KG1 (cell line): ENCODE measurements at regions not wholly inside any gene's neighbourhood (a gene's known extent, or its start where the extent isn't known, plus 50 kb on each side); places are given as distances from the start of the nearest gene placed in this dataset.

Experiments
- DNase-seq: peaks from one replicate; lab custom pipeline; 2025; lab: John Stamatoyannopoulos, UW

DNA sequence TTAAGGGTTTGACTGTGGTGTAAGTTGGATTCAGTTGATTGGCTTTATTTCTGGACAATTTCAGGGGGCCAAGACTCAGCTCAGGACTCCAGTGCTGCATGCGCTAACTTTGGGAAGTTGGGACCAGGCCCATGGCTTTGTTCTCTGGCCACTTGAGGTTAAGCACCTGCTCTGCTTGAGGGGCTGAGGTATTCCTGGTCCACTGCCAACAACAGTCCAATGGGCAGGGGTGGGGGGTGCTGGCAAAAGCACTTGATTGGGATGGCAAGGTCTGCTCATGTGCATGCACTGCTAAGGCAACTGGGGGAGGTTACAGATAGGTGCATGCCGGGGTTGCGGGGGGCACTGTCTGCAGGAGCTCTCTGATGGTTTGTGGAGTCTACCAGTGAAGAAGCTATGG is 52.6 kb upstream of the ASB17 start:
- DNase-seq, result no peak

DNA sequence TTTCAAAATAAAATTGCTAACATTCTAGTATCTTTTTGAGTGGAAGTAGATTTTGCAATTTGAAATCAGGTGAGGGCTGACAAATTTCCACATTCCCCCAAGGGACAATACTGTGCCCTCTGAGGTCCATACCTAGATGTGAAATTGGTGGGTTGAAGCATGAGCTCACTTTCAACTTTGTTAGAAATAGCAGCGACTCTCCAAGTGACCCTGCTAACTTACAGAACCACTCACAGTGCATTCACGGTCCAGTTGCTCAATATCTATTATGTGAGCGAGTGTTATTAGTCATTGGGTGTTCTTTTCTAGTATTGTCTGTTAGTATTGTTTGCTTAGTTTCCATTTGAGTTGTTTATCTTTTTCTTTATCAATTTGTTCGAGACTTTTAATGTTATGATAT is 53.6 kb upstream of the ASB17 start:
- no peak for DNase-seq

DNA sequence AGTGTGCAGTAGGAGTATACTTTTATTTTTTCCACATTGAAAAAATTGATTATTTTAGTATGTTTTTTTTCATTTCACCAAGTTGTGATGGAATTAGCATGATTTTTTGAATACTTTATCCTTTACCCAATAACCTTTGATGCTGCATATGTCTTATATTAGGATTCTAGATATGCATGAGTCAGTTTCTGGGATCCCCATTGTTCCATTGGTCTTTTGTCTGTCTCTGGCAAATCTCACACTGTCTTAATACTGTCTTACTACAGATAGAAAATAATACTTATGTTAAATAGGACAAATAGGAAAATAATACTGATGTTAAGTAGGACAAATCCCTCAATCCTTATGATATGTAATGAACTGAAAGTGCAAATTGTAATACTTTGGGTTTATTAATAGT is 54.3 kb upstream of the ASB17 start:
- DNase-seq, result no peak

DNA sequence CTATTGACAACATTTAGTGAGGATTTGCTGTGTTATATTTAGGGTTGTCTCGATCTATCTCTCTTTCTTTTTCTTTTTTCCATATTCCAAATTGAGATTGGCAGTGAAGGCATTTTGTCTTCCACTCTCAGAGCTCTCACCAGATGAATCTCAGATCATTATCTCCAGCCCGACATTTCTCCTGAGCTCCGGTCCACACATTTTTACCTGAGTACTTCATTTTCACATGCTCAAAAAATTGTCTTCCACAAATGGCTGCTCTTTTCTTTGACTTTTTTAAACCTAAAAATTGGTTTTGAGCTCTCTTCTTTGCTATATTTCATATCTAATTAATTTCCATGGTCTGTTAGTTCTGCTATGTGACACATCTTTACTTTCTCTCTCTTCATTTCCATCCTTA is 56.9 kb upstream of the ASB17 start:
- no peak for DNase-seq

DNA sequence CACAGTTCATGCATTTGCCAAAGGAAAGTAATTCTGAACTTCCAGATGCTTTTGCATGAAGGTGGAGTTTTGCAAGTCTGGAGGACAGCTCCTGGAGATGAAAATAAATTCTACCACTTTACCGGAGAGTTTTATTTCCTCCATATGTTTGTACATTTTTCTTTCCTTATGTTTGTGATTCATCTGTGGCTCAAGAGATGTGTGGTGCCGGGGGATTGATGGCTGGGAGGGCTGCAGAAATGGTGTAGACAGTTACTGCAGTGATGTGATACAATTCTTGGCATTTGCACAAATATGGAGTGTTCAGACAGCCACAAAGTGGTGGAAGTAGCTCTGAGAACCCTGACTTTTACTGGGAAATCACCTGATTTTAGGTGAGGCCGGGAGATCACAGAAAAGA is 58.5 kb upstream of the ASB17 start:
- no peak for DNase-seq

DNA sequence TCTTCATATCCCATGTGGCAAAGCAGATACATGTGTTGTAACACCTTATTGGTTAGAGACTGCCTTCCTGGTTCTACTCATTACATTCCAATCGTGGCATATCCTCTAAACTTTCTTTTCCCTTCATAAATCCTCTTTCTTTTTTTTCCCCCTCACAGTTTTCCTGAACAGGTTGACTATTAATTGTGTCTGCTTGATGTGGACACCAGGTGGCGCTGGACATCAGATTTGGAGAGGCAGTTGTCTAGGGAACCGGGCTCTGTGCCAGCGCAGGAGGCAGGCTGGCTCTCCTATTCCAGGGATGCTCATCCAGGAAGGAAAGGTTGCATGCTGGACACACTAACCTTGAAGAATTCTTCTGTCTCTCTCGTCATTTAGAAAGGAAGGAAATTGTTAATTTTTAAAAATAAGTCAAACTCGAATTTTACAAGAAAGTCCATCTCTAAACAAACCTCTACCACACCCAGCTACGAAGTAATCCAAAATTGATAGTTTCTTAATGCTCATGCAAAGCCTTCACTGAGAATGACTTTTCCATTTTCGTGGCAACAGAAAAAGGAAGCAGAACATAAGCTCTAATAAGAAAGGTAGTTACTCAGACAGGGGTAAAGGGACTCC is 59.4 kb upstream of the ASB17 start:
- DNase-seq, result peak; percentile 36

DNA sequence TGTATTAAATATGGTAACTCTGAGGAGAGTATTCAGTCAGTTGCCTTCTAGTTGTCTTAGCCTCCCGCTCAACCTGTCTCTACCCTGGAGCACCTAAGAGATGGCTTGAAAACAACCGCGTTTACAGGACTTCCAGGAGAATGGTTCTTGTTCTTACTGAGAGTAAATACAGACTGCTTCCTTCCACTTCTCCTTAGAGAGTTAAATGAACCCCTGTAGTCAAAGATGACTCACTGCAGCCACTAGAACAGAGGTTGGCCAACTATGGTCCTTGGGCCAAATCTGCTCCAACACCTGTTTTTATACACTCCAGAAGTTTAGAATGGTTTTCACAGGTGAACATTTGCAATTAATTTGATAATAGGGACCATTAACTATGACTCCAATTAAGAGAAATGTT is 60.1 kb upstream of the ASB17 start:
- DNase-seq, result no peak

DNA sequence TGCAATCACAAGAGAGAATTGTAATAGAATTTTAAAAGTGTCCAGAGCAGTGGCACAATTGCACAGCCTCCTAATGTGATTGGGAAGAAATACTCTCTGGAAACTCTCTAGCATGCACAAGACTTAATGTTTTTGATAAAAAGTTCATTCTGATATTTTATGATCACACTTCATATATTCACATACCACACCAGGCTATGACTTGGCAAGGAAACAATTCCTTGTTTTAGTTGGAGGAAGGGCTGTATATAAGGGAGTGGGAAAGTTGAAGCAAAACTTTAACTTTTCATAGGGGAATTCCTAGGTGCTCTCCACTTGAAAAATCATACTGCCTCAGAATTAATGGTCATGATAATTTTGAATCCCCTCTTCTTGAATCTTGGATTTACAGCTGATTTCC is 61.5 kb upstream of the ASB17 start:
- no peak for DNase-seq

DNA sequence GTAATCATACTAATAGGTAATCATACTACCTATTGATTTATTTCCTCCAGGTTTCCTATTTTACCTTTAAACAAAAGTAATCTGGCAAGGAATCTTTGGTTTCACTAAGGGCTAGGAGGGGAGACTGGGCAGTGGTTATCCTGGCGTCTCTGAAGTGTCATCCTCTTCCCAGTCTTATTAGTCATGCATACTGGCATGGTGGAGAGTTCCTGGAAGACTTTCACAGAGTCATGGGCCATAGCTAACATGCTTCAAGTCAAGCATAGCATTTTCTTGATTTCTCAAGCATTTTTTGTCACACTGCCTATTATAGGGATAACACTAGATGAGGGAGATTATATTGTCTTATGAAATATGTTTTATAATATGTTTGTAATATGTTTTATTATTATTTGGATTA is 64.0 kb upstream of the ASB17 start:
- DNase-seq, result no peak

DNA sequence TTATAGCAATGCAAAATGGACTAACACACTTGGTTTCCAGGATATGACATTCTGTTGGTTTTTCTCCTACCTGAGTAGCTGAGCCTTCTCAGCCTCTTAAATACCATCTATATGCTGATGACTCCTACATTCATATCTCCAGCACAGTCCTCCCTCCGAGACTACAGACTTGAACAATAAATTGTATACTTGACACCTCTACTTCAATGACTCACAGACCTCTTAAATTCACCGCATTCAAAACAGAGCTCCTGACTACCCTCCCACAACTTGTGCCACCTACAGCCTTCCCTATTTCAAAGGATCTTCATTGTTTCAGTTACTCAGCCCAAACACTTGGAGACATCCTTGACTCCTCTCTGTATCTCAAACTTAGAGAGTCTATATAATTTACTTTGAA is 66.8 kb upstream of the ASB17 start:
- DNase-seq, result no peak

DNA sequence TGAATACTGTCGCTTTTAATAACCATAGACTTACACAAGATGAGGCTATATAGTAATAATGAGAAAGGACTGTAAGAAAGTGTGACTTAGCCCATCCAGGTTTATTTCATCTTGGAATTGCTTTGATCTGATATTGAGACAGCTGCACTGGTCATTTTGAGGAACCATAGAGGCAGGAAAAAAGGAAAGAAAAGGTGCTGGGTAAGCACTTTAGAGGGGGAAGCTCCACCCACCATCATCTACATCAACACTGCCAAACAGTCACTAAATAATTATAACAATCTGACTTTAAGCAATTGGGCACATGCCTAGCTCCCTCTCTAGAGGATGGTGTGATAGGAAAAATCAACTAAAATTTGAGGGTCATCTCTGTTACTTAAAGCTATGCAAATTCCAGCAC is 70.6 kb upstream of the ST6GALNAC3 start:
- DNase-seq, result no peak

DNA sequence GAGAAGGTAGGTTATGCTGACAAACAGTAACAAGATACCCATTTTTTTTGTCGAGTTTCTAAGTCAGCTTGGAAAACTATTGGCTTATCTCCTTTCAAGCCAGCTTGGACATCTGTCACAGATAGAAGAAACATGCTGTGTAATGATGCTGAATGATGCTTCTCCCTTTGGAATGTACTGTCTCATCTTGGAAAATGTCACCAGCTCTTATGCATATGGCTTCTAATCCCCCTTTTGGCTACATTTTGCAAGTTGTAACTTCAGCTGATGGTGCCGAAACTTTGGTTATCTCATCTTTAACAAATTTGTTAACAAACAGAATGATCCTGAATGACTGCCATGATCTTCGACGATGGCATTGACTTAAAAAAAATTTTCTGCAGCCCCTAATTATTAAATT is 68.8 kb upstream of the ST6GALNAC3 start:
- no peak for DNase-seq

DNA sequence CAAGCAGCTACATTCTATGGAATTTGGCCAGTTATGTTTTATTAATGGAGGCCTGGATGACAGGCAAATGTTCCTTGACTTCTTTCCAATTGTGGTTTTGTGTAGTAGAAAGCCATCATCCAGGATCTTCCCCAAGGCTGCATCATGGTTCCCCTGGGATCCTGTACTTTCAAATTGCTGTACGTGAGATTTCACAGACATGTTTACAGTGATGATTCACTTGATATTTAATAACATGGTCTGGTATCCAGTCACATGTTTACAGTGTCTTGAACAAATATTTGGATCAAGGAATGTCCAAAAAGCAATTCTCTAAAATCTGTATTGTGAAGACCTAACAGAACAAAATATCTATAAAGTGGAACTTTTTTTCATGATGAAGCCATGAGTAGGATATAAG is 68.3 kb upstream of the ST6GALNAC3 start:
- no peak for DNase-seq

DNA sequence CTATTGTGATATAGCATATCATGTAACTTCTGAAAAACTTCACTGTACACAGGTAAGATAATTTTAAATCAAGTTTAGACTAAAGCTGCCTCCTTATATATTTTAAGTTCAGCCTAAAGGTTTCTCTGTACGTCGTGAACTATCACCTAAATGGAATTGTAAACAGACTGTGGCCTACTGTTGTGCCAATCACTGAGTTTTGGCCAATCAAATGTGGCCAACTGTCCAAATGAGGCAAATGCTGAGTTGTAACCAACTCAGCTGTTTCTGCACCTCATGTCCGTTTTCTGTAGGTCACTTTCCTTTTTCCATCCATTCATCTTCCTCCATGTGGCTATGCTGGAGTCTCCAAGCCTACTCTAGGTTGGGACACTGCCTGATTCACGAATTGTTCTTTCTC is 63.7 kb upstream of the ST6GALNAC3 start:
- no peak for DNase-seq

DNA sequence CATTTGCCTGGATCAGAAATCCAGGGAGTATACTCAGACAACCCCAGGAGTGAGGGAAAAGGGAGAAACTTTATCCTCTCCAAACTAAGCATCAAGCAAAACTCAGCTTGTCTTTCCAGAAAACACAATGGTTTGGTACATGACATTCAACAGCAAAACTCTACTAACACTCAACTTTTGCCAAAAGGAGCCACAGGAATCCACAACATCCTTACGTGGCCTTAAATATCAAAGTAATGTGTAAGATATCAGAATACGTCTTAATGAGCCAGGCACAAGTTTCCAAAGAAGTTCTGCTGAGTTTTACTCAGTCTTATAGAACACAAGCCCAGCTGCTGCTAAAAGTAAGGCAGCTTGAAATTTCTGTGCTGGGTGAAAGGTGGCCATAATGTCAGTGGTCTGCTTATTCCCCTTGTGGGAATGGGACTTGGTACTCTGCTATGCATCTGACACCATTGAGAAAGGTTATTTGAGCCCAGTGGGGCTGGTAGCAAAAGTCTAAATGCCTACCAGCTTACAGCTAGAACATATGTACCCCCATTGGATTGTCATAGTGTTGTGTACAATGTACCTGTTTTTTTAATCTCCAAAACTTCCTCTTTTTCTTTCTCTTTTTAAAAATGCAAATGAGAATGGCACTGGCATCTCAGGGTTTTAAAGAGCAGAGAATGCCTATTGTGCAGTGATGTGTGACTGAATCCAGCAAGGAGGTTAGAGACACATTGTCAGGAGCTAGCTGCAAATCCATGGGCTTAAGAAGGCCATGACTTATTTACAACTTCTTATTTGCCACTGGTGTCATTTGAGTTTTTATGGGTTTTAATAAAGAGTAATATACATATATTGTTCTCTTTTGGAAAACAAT is 62.0 kb upstream of the ST6GALNAC3 start:
- DNase-seq, result no peak

DNA sequence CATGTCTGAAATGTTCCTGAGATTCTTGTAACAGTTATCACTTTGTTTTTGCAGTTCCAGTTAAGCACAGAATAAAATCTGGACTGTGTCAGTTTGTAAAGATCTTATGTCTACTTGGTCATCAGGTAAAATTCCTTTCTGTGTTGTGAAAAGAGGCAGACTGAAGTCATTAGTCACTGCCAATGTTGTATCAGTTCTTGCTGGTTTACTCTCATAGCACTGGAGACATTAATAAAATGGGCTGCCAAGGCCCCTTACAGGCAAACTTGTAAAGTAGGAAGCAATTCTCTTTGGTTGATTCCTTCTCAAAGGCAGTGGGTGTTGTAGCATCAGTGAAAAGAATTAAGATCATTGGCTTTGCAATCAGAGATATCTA is 61.4 kb upstream of the ST6GALNAC3 start:
- DNase-seq, result no peak

DNA sequence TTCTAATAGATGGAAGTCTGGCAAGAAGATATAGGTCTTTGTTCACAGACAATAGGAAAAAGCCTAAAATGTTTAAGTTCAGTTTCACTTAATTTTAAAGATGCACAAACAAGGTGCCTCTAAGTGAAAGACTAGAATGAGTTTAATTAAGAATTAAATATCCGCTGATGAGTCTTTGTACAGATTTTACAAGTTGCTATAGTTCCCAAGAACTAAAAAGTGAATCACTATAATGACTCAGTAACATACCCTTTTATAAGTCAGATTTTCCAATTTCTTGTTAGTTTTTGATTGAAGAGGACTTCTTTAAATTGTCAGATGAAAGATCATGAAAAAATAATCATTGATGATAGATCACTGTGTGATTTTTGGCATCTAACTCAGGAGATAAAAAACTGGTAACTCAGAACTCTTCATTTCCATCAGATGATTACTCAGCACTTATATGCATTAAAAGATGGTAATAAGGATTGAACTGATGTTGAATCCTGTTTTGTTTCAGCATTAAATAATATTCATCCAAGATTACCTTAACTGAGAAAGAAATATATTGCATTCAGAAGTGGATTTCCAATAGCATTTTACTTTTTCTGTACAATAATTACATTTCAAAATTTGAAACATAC is 59.0 kb upstream of the ST6GALNAC3 start:
- no peak for DNase-seq

DNA sequence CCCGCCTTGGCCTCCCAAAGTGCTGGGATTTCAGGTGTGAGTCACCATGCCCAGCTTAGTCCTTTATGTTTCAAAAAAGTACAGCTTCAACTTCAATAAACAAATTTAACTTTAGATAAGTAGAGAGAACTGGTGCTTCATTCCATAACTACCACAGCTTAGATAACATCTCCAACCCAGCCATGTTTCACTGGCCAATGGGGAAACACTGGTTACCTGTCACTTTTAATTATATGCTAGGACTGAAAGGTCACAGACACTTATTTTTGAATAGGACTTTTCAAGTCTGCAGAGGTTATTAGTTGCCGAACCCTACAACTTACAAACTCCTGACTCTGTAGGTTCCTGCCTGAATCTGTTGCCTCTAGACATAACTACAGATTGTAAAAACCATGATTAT is 56.5 kb upstream of the ST6GALNAC3 start:
- DNase-seq, result no peak

DNA sequence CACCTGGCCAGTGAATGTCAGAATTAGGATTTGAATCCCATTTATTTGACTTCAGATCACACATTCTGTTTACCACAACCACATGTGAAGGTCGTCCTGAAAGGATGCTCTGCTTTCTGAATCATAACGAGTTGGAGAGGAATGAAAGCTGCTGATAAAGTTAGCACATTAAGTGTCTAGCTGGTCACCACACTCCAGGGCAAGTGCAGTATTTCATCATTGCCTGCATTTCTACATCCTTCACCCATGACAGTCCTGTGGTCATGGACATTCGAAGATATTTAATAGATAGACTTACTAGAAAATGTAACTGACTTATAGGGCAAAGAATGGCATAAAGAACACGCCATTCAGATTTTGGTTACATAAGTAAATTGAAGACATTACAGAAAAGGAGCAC is 52.7 kb upstream of the ST6GALNAC3 start:
- DNase-seq, result no peak

DNA sequence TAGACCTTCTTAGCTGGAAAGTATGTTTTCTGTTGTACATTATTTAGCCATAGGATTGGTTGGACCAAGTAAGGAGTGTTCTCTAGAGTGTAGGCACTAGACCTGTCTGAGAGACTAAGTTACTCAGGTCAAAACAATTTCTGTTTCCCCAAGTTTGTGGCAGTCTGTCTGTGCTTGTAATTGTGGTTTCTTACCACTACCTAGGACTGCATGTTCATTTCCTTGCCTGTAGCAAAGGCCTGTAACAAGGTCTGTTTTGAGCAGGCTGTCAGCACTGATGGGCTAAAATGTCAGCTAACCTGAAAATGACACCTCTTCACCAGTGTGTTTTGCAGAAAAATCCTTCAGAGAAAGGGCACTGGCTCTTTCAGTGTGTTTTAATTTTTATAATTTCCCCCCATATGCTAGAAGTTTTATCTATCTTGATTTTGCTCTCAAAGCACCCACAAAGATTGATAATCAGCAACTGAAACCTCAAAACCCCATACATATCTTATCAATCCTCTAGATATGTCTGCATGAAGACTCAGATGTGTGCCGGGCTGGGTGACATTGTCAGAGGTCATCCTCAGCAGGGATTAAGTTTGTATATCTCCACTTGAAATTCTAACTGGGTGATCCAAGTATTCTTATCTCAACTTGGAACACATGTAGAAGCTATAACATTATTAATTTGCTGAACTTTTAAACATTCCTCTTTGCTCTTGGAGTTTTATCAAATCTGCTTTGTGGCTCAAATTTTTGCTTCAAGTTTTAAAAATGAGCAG is 50.7 kb upstream of the ST6GALNAC3 start:
- no peak for DNase-seq
